Kidney (tissue), 13 donors: ENCODE measurements at regions not wholly inside any gene's neighbourhood (a gene's known extent, or its start where the extent isn't known, plus 50 kb on each side); places are given as distances from the start of the nearest gene placed in this dataset.

Experiments
- DNase-seq, 5 donors: peaks; one replicate each; pipeline ENCODE4 v3.0.0-alpha.2; 2013 to 2020
- FAIRE-seq: peaks from 2 replicates; lab custom pipeline; 2012; peaks lifted over from hg19 to GRCh38; lab: Jason Lieb, UNC
- H3K27ac ChIP-seq, 2 donors: one replicate each; pipeline ENCODE4 v1.7.0; 2013; ENCODE audit warnings: low read depth in 2 of 2, low read length in 2 of 2, inconsistent platforms in 1 of 2
- H3K27me3 ChIP-seq: one replicate; pipeline ENCODE4 v1.7.1; 2013; ENCODE audit warnings: low read length, inconsistent platforms; ENCODE audit not compliant: control insufficient read depth, insufficient read depth
- H3K36me3 ChIP-seq, 3 donors: one replicate each; pipeline versions ENCODE4 v1.7.0 to v1.7.1; 2013; ENCODE audit warnings: low read length in 3 of 3, control low read depth in 1 of 3, inconsistent platforms in 1 of 3; ENCODE audit not compliant: insufficient read depth in 3 of 3, control insufficient read depth in 2 of 3
- H3K4me1 ChIP-seq, 3 donors: one replicate each; pipeline versions ENCODE4 v1.7.0 to v1.7.1; 2013; ENCODE audit warnings: low read length in 3 of 3, inconsistent platforms in 1 of 3, low read depth in 1 of 3; ENCODE audit not compliant: control insufficient read depth in 2 of 3, insufficient read depth in 2 of 3
- H3K4me3 ChIP-seq, 3 donors: one replicate each; pipeline versions ENCODE4 v1.7.0 to v1.8.1; 2013; ENCODE audit warnings: low read length in 3 of 3, control low read depth in 1 of 3, inconsistent platforms in 1 of 3
- H3K9ac ChIP-seq, 3 donors: one replicate each; pipeline versions ENCODE4 v1.7.0 to v1.7.1; 2013; ENCODE audit warnings: low read length in 3 of 3, control low read depth in 1 of 3, inconsistent platforms in 1 of 3
- H3K9me3 ChIP-seq, 3 donors: one replicate each; pipeline versions ENCODE4 v1.7.0 to v1.7.1; 2013; ENCODE audit warnings: low read length in 3 of 3, control low read depth in 1 of 3, inconsistent platforms in 1 of 3; ENCODE audit not compliant: control insufficient read depth in 2 of 3, insufficient read depth in 1 of 3
- intact Hi-C: fragments of 100-400 bp; cut with DNase I; formaldehyde crosslinking; loops from one replicate; pipeline ENCODE4 v1.11.1; 2022
- TF ChIP-seq, protein P1 (sequence below): IDR thresholded peaks from 3 replicates; pipeline ENCODE4 v1.5.1; 2012; ENCODE audit warnings: mild to moderate bottlenecking, moderate library complexity, borderline replicate concordance; ENCODE audit not compliant: insufficient read depth; ENCODE audit errors: extremely low read depth
- donor health status: control.
- donor health status: control.
- donor health status: control.
- donor health status: control.
- donor health status: control.
- donor health status: DM: yes; HTN: yes; CAD: no.
- donor health status: Normal renal cell carcinoma (clear cell type).

DNA sequence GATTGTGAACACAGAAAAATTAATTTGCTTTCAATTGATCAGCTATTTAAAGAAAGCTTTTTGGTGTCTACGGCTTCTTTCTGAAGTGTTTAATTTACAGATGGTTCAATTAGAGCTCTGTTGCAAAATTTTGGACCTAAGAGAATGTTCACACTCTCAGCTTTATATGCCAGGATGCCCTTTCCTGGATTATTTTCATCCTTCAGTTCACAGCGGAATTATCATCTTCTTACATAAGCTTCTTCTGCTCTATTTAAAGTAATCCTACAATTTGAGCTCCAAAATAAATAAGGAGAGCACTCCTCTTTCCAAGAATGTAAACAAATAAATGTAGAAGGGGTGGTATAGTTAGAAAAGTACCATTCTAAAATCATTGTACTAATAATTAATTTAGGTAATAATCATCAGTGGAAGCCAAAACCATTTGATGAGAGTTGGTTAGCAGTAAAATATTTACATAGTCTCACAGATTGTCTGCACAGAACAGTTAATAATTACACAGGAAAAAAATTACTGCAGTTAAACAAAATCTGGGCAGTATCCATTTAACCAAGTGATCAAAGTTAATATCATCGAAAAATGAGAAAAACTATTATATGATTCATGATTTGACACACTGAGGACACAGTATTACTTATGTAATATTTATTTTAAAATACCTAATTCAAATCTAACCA, 298.0 kb upstream of the TMEM229A start:
- Histone ChIP-seq H3K27ac (no peak overlapping the region), H3K27me3 (no peaks in the 10 kb centered on the region), H3K4me1 (no peaks in the 10 kb centered on the region), H3K36me3 (no peaks in the 10 kb centered on the region), H3K4me3 (no peak overlapping the region), H3K9ac (no peak overlapping the region), H3K9me3 (no peaks in the 10 kb centered on the region)
- DNase-seq (no peak), FAIRE-seq (no peak)
- TF ChIP-seq, protein P1, sequence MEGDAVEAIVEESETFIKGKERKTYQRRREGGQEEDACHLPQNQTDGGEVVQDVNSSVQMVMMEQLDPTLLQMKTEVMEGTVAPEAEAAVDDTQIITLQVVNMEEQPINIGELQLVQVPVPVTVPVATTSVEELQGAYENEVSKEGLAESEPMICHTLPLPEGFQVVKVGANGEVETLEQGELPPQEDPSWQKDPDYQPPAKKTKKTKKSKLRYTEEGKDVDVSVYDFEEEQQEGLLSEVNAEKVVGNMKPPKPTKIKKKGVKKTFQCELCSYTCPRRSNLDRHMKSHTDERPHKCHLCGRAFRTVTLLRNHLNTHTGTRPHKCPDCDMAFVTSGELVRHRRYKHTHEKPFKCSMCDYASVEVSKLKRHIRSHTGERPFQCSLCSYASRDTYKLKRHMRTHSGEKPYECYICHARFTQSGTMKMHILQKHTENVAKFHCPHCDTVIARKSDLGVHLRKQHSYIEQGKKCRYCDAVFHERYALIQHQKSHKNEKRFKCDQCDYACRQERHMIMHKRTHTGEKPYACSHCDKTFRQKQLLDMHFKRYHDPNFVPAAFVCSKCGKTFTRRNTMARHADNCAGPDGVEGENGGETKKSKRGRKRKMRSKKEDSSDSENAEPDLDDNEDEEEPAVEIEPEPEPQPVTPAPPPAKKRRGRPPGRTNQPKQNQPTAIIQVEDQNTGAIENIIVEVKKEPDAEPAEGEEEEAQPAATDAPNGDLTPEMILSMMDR: no peak
- intact Hi-C loops: no loop called here

DNA sequence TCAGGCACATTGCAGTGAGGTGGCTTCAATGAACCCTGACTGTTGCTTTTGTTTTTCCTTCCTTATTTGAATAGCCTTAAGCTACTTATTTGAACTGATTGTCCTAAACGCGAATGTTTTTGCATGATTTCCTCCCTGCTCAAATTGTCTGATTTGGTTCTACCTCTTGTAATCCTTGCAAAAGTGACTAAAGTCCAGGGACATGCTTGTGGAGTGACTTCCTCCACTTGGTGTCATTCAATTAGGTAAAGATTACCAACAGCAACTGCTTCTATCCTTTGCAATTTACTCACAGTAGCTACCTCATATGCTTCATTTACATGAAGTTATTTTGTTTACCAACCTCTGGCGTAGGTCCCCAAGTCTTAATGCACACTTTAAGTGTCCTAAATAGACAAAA, 295.9 kb upstream of the TMEM229A start:
- Histone ChIP-seq H3K9ac (no peak overlapping the region), H3K27ac (no peak overlapping the region), H3K9me3 (peaks cover 0 to 4% (median 0%) of the 10 kb centered on the region in 3 donors), H3K27me3 (no peaks in the 10 kb centered on the region), H3K36me3 (no peaks in the 10 kb centered on the region), H3K4me1 (no peaks in the 10 kb centered on the region), H3K4me3 (no peak overlapping the region)
- FAIRE-seq: no peak
- TF ChIP-seq, protein P1: no peak
- intact Hi-C loops: no loop called here
- DNase-seq: peak in 2 of 5 donors; percentile 7 to 17

DNA sequence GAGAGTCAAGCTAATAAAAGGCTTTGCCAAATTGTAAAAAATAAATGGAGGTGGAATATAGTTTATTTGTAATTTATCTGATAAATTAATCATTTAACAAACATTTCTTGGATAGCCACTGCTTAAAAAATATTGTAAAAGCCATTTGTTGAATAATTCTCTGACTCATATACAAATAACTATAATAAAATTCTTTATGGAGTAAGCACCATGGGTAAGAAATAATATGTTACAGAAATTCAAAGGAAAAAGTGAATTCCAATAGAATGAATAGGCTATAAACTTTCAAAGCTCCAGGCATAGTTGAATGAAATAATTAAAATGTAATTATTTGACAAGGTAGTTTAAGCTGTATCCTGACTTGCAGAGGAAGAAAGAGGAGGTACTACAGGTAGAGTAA, 291.4 kb upstream of the TMEM229A start:
- no peak for DNase-seq

More for the DNA sequence above, 291.4 kb upstream of the TMEM229A start:
- TF ChIP-seq, protein P1: no peak
- no peaks in the 10 kb centered on the region for H3K27me3 ChIP-seq
- H3K36me3 ChIP-seq: no peaks in the 10 kb centered on the region
- H3K27ac ChIP-seq: no peak overlapping the region
- no peaks in the 10 kb centered on the region for H3K4me1 ChIP-seq
- peaks cover 0 to 4% (median 0%) of the 10 kb centered on the region in 3 donors for H3K9me3 ChIP-seq
- intact Hi-C loops: no loop called here
- FAIRE-seq: no peak
- H3K9ac ChIP-seq: no peak overlapping the region
- H3K4me3 ChIP-seq: no peak overlapping the region
